HEK293 (cell line): ENCODE measurements at regions not wholly inside any gene's neighbourhood (a gene's known extent, or its start where the extent isn't known, plus 50 kb on each side); places are given as distances from the start of the nearest gene placed in this dataset.

ENCODE experiments used
- CTCF ChIA-PET: fragments of 350-600 bp; formaldehyde crosslinking; extraction: SDS; loops from one replicate; lab custom pipeline; 2021; ENCODE audit warnings: antibody characterized with exemption; lab: Yijun Ruan, JAX
- POLR2A ChIA-PET: fragments of 300-600 bp; formaldehyde crosslinking; extraction: SDS; loops from one replicate; lab custom pipeline; 2020; ENCODE audit warnings: antibody characterized with exemption, inconsistent platforms; lab: Yijun Ruan, JAX
- H3K27ac ChIP-seq: fragments of 200-500 bp; sonication (Bioruptor generic); 2 replicates; pipeline ENCODE4 v1.5.1; 2014; ENCODE audit warnings: low read depth, low read length, control low read depth, inconsistent platforms; ENCODE audit errors: extremely low read depth
- H3K36me3 ChIP-seq, 2 experiments: fragments of 200-500 bp in 1 of 2; sonication (Bioruptor generic) in 1 of 2; 1 replicate in 1 of 2; 2 replicates in 1 of 2; pipeline ENCODE4 v1.5.1; 2014 to 2017; ENCODE audit warnings: inconsistent platforms in 2 of 2, low read length in 2 of 2; ENCODE audit not compliant: control insufficient read depth in 2 of 2, insufficient read depth in 1 of 2
- H3K4me1 ChIP-seq: fragments of 200-500 bp; sonication (Bioruptor generic); 2 replicates; pipeline ENCODE4 v1.5.1; 2014; ENCODE audit warnings: mild to moderate bottlenecking, low read length, inconsistent platforms; ENCODE audit not compliant: control insufficient read depth, insufficient read depth
- H3K4me3 ChIP-seq: 2 replicates; pipeline ENCODE4 v1.5.1; 2011; ENCODE audit warnings: low read depth, mild to moderate bottlenecking, control low read depth, low read length, moderate library complexity
- H3K9me3 ChIP-seq: fragments of 200-500 bp; sonication (Bioruptor generic); 2 replicates; pipeline ENCODE4 v1.5.1; 2014; ENCODE audit warnings: low read depth, low read length, inconsistent platforms; ENCODE audit not compliant: control insufficient read depth, insufficient read depth
- BCL11B ChIP-seq: fragments of 450-650 bp; formaldehyde crosslinking; IDR thresholded peaks from 2 replicates; pipeline ENCODE4 v1.5.1; 2016; ENCODE audit warnings: low read depth, missing biosample characterization, missing genetic modification characterization
- HOXC10 ChIP-seq: sonication (generic); formaldehyde crosslinking; IDR thresholded peaks from 2 replicates; pipeline ENCODE4 v1.8.1; 2023; ENCODE audit warnings: mild to moderate bottlenecking, missing genetic modification reagents
- KLF1 ChIP-seq: fragments of 450-650 bp; formaldehyde crosslinking; IDR thresholded peaks from 2 replicates; pipeline ENCODE4 v1.5.1; 2016; ENCODE audit warnings: missing biosample characterization, missing genetic modification characterization
- SALL2 ChIP-seq: fragments of 450-650 bp; formaldehyde crosslinking; IDR thresholded peaks from 2 replicates; pipeline ENCODE4 v1.5.0; 2017; ENCODE audit warnings: missing biosample characterization, mild to moderate bottlenecking, missing genetic modification characterization, borderline replicate concordance
- YY2 ChIP-seq: fragments of 450-650 bp; formaldehyde crosslinking; IDR thresholded peaks from 2 replicates; pipeline ENCODE4 v1.5.1; 2016; ENCODE audit warnings: missing biosample characterization, missing genetic modification characterization
- ZNF114 ChIP-seq: fragments of 450-650 bp; formaldehyde crosslinking; IDR thresholded peaks from 2 replicates; pipeline ENCODE4 v1.5.0; 2017; ENCODE audit warnings: missing biosample characterization, missing genetic modification characterization
- ZNF2 ChIP-seq: fragments of 450-650 bp; formaldehyde crosslinking; IDR thresholded peaks from 2 replicates; pipeline ENCODE4 v1.5.1; 2016; ENCODE audit warnings: missing biosample characterization, missing genetic modification characterization
- ZNF211 ChIP-seq: fragments of 450-650 bp; formaldehyde crosslinking; IDR thresholded peaks from 2 replicates; pipeline ENCODE4 v1.5.1; 2016; ENCODE audit warnings: low read depth, missing biosample characterization, missing genetic modification characterization
- ZNF280D ChIP-seq: fragments of 450-650 bp; formaldehyde crosslinking; IDR thresholded peaks from 2 replicates; pipeline ENCODE4 v1.5.1; 2016; ENCODE audit warnings: missing biosample characterization, missing genetic modification characterization
- ZNF404 ChIP-seq: fragments of 450-650 bp; formaldehyde crosslinking; IDR thresholded peaks from 2 replicates; pipeline ENCODE4 v1.5.1; 2017; ENCODE audit warnings: missing biosample characterization, missing genetic modification characterization
- ZNF514 ChIP-seq: fragments of 450-650 bp; formaldehyde crosslinking; IDR thresholded peaks from 2 replicates; pipeline ENCODE4 v1.5.1; 2016; ENCODE audit warnings: missing biosample characterization, missing genetic modification characterization
- ZNF664 ChIP-seq: fragments of 450-650 bp; formaldehyde crosslinking; IDR thresholded peaks from 2 replicates; pipeline ENCODE4 v1.5.1; 2016; ENCODE audit warnings: missing biosample characterization, missing genetic modification characterization
- ZNF747 ChIP-seq: fragments of 450-650 bp; formaldehyde crosslinking; IDR thresholded peaks from 2 replicates; pipeline ENCODE4 v1.5.1; 2016; ENCODE audit warnings: missing biosample characterization, missing genetic modification characterization
- TF ChIP-seq, protein P1 (sequence below): fragments of 450-650 bp; formaldehyde crosslinking; IDR thresholded peaks from 2 replicates; pipeline ENCODE4 v1.5.1; 2016; ENCODE audit warnings: missing biosample characterization, missing genetic modification characterization
- TF ChIP-seq, protein P2 (sequence below): fragments of 450-650 bp; formaldehyde crosslinking; IDR thresholded peaks from 2 replicates; pipeline ENCODE4 v1.5.1; 2016; ENCODE audit warnings: missing biosample characterization, missing genetic modification characterization
- TF ChIP-seq, protein P3 (sequence below): fragments of 450-650 bp; formaldehyde crosslinking; IDR thresholded peaks from 2 replicates; pipeline ENCODE4 v1.5.1; 2016; ENCODE audit warnings: missing biosample characterization, missing genetic modification characterization

GRCh38 chr3:17877299-17877698 lies 134.9 kb upstream of the TBC1D5 start:
- Histone ChIP-seq H3K4me1 (no peaks in the 10 kb centered on the region), H3K4me3 (no peak overlapping the region), H3K27ac (no peak overlapping the region), H3K36me3 (no peaks in the 10 kb centered on the region), H3K9me3 (no peaks in the 10 kb centered on the region)
- TF ChIP-seq ZNF404 (no peak), KLF1 (tag by site-specific recombination) (no peak), BCL11B (tag by site-specific recombination) (no peak), YY2 (tag by site-specific recombination) (no peak), ZNF664 (tag by site-specific recombination) (no peak)
- TF ChIP-seq, protein P1, sequence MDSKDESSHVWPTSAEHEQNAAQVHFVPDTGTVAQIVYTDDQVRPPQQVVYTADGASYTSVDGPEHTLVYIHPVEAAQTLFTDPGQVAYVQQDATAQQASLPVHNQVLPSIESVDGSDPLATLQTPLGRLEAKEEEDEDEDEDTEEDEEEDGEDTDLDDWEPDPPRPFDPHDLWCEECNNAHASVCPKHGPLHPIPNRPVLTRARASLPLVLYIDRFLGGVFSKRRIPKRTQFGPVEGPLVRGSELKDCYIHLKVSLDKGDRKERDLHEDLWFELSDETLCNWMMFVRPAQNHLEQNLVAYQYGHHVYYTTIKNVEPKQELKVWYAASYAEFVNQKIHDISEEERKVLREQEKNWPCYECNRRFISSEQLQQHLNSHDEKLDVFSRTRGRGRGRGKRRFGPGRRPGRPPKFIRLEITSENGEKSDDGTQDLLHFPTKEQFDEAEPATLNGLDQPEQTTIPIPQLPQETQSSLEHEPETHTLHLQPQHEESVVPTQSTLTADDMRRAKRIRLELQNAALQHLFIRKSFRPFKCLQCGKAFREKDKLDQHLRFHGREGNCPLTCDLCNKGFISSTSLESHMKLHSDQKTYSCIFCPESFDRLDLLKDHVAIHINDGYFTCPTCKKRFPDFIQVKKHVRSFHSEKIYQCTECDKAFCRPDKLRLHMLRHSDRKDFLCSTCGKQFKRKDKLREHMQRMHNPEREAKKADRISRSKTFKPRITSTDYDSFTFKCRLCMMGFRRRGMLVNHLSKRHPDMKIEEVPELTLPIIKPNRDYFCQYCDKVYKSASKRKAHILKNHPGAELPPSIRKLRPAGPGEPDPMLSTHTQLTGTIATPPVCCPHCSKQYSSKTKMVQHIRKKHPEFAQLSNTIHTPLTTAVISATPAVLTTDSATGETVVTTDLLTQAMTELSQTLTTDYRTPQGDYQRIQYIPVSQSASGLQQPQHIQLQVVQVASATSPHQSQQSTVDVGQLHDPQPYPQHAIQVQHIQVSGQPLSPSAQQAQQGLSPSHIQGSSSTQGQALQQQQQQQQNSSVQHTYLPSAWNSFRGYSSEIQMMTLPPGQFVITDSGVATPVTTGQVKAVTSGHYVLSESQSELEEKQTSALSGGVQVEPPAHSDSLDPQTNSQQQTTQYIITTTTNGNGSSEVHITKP (tag by site-specific recombination) = no peak
- TF ChIP-seq, protein P2, sequence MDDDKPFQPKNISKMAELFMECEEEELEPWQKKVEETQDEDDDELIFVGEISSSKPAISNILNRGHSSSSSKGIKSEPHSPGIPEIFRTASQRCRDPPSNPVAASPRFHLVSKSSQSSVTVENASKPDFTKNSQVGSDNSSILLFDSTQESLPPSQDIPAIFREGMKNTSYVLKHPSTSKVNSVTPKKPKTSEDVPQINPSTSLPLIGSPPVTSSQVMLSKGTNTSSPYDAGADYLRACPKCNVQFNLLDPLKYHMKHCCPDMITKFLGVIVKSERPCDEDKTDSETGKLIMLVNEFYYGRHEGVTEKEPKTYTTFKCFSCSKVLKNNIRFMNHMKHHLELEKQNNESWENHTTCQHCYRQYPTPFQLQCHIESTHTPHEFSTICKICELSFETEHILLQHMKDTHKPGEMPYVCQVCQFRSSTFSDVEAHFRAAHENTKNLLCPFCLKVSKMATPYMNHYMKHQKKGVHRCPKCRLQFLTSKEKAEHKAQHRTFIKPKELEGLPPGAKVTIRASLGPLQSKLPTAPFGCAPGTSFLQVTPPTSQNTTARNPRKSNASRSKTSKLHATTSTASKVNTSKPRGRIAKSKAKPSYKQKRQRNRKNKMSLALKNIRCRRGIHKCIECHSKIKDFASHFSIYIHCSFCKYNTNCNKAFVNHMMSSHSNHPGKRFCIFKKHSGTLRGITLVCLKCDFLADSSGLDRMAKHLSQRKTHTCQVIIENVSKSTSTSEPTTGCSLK (tag by site-specific recombination) = no peak
- ChIA-PET POLR2A (no interaction called here), CTCF (no interaction called here)

DNA sequence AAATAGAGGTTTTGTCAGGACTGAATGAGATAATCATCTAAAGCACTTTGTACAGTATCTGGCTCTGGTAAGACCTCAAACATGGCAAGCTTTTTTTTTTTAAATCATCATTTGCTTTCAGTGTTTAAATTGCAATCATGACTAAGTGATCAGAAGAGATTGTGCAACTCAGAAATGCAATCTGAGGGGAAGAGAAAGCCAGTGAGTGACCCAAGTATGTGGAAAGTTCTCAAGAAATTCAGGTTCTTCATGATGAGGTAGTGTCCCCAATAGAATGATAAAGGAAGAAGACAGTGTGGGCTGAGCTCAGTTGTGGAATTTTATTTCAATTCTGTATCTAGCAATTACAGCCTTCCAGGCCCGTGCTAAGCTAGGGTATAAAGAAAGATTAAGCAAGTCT lies 132.2 kb upstream of the TBC1D5 start:
- CTCF ChIA-PET = interaction anchor here (0.7 kb wide), 2 partner anchors 95 to 394 kb away, joined by 3 to 4 read pairs; no protein-coding TSS in a partner anchor
- POLR2A ChIA-PET = no interaction called here
- H3K4me1 ChIP-seq = no peaks in the 10 kb centered on the region
- TF ChIP-seq ZNF114 = no peak
- TF ChIP-seq SALL2 (tag by site-specific recombination) = no peak
- TF ChIP-seq ZNF747 (tag by site-specific recombination) = no peak
- TF ChIP-seq, protein P3, sequence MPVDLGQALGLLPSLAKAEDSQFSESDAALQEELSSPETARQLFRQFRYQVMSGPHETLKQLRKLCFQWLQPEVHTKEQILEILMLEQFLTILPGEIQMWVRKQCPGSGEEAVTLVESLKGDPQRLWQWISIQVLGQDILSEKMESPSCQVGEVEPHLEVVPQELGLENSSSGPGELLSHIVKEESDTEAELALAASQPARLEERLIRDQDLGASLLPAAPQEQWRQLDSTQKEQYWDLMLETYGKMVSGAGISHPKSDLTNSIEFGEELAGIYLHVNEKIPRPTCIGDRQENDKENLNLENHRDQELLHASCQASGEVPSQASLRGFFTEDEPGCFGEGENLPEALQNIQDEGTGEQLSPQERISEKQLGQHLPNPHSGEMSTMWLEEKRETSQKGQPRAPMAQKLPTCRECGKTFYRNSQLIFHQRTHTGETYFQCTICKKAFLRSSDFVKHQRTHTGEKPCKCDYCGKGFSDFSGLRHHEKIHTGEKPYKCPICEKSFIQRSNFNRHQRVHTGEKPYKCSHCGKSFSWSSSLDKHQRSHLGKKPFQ (tag by site-specific recombination) = no peak
- no peak for TF ChIP-seq ZNF2 (tag by site-specific recombination)
- TF ChIP-seq ZNF280D (tag by site-specific recombination) = no peak
- no peak for TF ChIP-seq ZNF514 (tag by site-specific recombination)
- no peak for TF ChIP-seq ZNF211
- TF ChIP-seq HOXC10 = no peak
- TF ChIP-seq, all 188 proteins: peak for 0
- no peak overlapping the region for H3K4me3 ChIP-seq
- no peaks in the 10 kb centered on the region for H3K36me3 ChIP-seq
- H3K27ac ChIP-seq = no peak overlapping the region
- H3K9me3 ChIP-seq = no peaks in the 10 kb centered on the region
